H9 (cell line): ENCODE measurements at regions not wholly inside any gene's neighbourhood (a gene's known extent, or its start where the extent isn't known, plus 50 kb on each side); places are given as distances from the start of the nearest gene placed in this dataset.

Source experiments
- DNase-seq: peaks from one replicate; pipeline ENCODE4 v3.0.0-alpha.2; 2017
- H2AFZ ChIP-seq: one replicate; pipeline ENCODE4 v1.6.1; 2013; ENCODE audit warnings: mild to moderate bottlenecking, low read length, control low read depth, moderate library complexity
- H2AK5ac ChIP-seq: 2 replicates; pipeline ENCODE4 v1.6.1; 2013; ENCODE audit warnings: low read length, control low read depth, mixed read lengths; ENCODE audit not compliant: insufficient read length
- H2BK120ac ChIP-seq: one replicate; pipeline ENCODE4 v1.6.1; 2013; ENCODE audit warnings: low read depth, mild to moderate bottlenecking, low read length, control low read depth, inconsistent platforms; ENCODE audit not compliant: poor library complexity, severe bottlenecking
- H2BK12ac ChIP-seq: 2 replicates; pipeline ENCODE4 v1.6.1; 2013; ENCODE audit warnings: low read length, control low read depth, mixed read lengths, low read depth; ENCODE audit not compliant: insufficient read length
- H2BK15ac ChIP-seq: 2 replicates; pipeline ENCODE4 v1.6.1; 2013; ENCODE audit warnings: low read depth, low read length, control low read depth
- H2BK20ac ChIP-seq: one replicate; pipeline ENCODE4 v1.6.1; 2013; ENCODE audit warnings: low read depth, mild to moderate bottlenecking, low read length, control low read depth, inconsistent platforms; ENCODE audit not compliant: poor library complexity, severe bottlenecking
- H2BK5ac ChIP-seq: 2 replicates; pipeline ENCODE4 v1.6.1; 2013; ENCODE audit warnings: low read length, control low read depth, mixed read lengths; ENCODE audit not compliant: insufficient read length
- H3K14ac ChIP-seq: 2 replicates; pipeline ENCODE4 v1.6.1; 2013; ENCODE audit warnings: low read length, control low read depth; ENCODE audit not compliant: insufficient read depth
- H3K18ac ChIP-seq: 2 replicates; pipeline ENCODE4 v1.6.1; 2013; ENCODE audit warnings: low read depth, mild to moderate bottlenecking, mixed read lengths, low read length, control low read depth; ENCODE audit not compliant: insufficient read length
- H3K23ac ChIP-seq: 2 replicates; pipeline ENCODE4 v1.6.1; 2013; ENCODE audit warnings: low read length, control low read depth, mixed read lengths, low read depth; ENCODE audit not compliant: insufficient read length
- H3K23me2 ChIP-seq: 2 replicates; pipeline ENCODE4 v1.6.1; 2013; ENCODE audit warnings: low read depth, mild to moderate bottlenecking, mixed read lengths, low read length, control low read depth; ENCODE audit not compliant: insufficient read length, poor library complexity, severe bottlenecking
- H3K27ac ChIP-seq: 2 replicates; pipeline ENCODE4 v1.5.1; 2013; ENCODE audit warnings: low read length, control low read depth, mixed read lengths, low read depth; ENCODE audit not compliant: insufficient read length
- H3K27me3 ChIP-seq: 2 replicates; pipeline ENCODE4 v1.6.1; 2013; ENCODE audit warnings: low read length, control low read depth, inconsistent platforms; ENCODE audit not compliant: insufficient read depth
- H3K4ac ChIP-seq: 2 replicates; pipeline ENCODE4 v1.6.1; 2013; ENCODE audit warnings: low read depth, mild to moderate bottlenecking, control low read depth, inconsistent platforms, low read length, moderate library complexity
- H3K4me1 ChIP-seq: 2 replicates; pipeline ENCODE4 v1.6.1; 2013; ENCODE audit warnings: low read length, control low read depth, inconsistent platforms; ENCODE audit not compliant: insufficient read depth
- H3K4me2 ChIP-seq: 2 replicates; pipeline ENCODE4 v1.6.1; 2013; ENCODE audit warnings: low read length, control low read depth, mixed read lengths; ENCODE audit not compliant: insufficient read length, insufficient read depth
- H3K56ac ChIP-seq: 2 replicates; pipeline ENCODE4 v1.6.1; 2013; ENCODE audit warnings: low read depth, mild to moderate bottlenecking, mixed read lengths, low read length, control low read depth; ENCODE audit not compliant: insufficient read length
- H3K79me1 ChIP-seq: 2 replicates; pipeline ENCODE4 v1.6.1; 2013; ENCODE audit warnings: low read depth, mild to moderate bottlenecking, moderate library complexity, low read length, control low read depth, inconsistent platforms; ENCODE audit not compliant: insufficient read depth, poor library complexity, severe bottlenecking
- H3K79me2 ChIP-seq: 2 replicates; pipeline ENCODE4 v1.6.1; 2013; ENCODE audit warnings: low read length, control low read depth, inconsistent platforms; ENCODE audit not compliant: insufficient read depth
- H3K9ac ChIP-seq: 2 replicates; pipeline ENCODE4 v1.6.1; 2013; ENCODE audit warnings: low read length, control low read depth, mixed read lengths; ENCODE audit not compliant: insufficient read length; ENCODE audit errors: extremely low read depth
- H3K9me3 ChIP-seq: one replicate; pipeline ENCODE4 v1.6.1; 2013; ENCODE audit warnings: low read depth, low read length, inconsistent platforms; ENCODE audit not compliant: control insufficient read depth
- H3T11ph ChIP-seq: one replicate; pipeline ENCODE4 v1.6.1; 2013; ENCODE audit warnings: mild to moderate bottlenecking, low read length, control low read depth, inconsistent platforms
- H4K20me1 ChIP-seq: one replicate; pipeline ENCODE4 v1.6.1; 2013; ENCODE audit not compliant: control insufficient read depth, insufficient read length, insufficient read depth
- H4K5ac ChIP-seq: 2 replicates; pipeline ENCODE4 v1.6.1; 2013; ENCODE audit warnings: low read depth, mild to moderate bottlenecking, mixed read lengths, low read length, control low read depth; ENCODE audit not compliant: insufficient read length
- H4K8ac ChIP-seq: replicated peaks from 2 replicates; pipeline ENCODE4 v1.6.1; 2013; ENCODE audit warnings: low read length, control low read depth, mixed read lengths, low read depth; ENCODE audit not compliant: insufficient read length
- H4K91ac ChIP-seq: 2 replicates; pipeline ENCODE4 v1.6.1; 2013; ENCODE audit warnings: low read depth, mild to moderate bottlenecking, moderate library complexity, mixed read lengths, low read length, control low read depth; ENCODE audit not compliant: insufficient read length
- H3K27ac Mint-ChIP-seq, 3 experiments: 2 replicates in 2 of 3; 3 replicates in 1 of 3; pipeline ENCODE4 v1.8.0; 2020 to 2021; ENCODE audit warnings: mixed read lengths in 3 of 3, mild to moderate bottlenecking in 1 of 3, moderate library complexity in 1 of 3
- H3K27me3 Mint-ChIP-seq: 2 replicates; pipeline ENCODE4 v1.8.0; 2021; ENCODE audit warnings: low read depth, mild to moderate bottlenecking, moderate library complexity, mixed read lengths
- H3K36me3 Mint-ChIP-seq, 3 experiments: 2 replicates in 2 of 3; 3 replicates in 1 of 3; pipeline ENCODE4 v1.8.0; 2020 to 2021; ENCODE audit warnings: low read depth in 3 of 3, mixed read lengths in 3 of 3; ENCODE audit not compliant: insufficient read depth in 1 of 3
- H3K4me1 Mint-ChIP-seq, 2 experiments: 2 replicates each; pipeline ENCODE4 v1.8.0; 2020; ENCODE audit warnings: mixed read lengths in 2 of 2
- H3K4me3 Mint-ChIP-seq, 2 experiments: 2 replicates in 1 of 2; 3 replicates in 1 of 2; pipeline ENCODE4 v1.8.0; 2020 to 2021; ENCODE audit warnings: mild to moderate bottlenecking in 2 of 2, mixed read lengths in 2 of 2, moderate library complexity in 1 of 2
- H3K9me3 Mint-ChIP-seq, 2 experiments: 2 replicates in 1 of 2; 3 replicates in 1 of 2; pipeline ENCODE4 v1.8.0; 2020; ENCODE audit warnings: mild to moderate bottlenecking in 2 of 2, mixed read lengths in 2 of 2, moderate library complexity in 1 of 2
- WGBS: extraction: QIAGEN DNeasy Blood & Tissue Kit; methylation state at CpG from one replicate; pipeline ENCODE4 v1.1.7; 2013; ENCODE audit warnings: missing lambda C conversion rate, low lambda C conversion rate, mixed read lengths; ENCODE audit not compliant: insufficient read length; ENCODE audit errors: extremely low coverage; 5-methylcytosine and 5-hydroxymethylcytosine counted together
- TF ChIP-seq, protein P1 (sequence below): fragments of 200-600 bp; sonication (generic); conservative IDR thresholded peaks from 3 replicates; pipeline ENCODE4 v1.8.0; 2021; ENCODE audit warnings: antibody characterized with exemption, mild to moderate bottlenecking

DNA sequence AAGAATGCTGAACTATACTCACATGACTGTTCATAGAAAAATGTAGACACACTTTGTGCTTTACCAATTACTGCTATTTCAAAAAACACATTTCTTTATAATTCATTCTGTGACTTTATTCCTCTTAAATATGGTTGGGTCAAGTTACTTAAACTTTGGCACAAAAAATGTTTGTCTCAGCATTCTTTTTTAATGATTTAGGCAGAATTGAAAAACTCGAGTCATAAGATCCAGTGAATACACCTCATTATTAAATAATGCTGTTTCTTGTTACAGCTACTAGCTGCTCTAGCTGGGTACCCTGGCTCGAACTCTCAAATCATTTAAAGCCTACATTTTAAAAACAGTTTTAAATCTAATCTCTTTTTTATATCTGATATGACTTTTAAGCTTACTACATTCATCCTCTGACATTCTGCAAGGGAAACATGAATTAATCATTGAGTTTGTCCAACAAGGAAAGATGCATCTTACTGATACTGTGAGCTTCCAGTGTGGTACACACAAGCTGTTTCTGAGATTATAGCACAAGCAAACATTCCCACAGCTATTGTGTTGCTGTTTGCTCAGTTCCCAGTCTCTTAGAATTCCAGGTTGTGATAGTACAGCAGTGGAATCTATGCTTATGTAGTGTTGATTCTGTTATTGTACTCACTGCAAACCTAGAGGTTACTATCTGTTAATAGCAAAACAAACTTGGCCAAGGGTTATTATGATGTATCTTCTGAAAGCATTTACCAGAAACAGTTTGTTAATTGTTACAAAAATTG is 746.5 kb downstream of the USP25 start:
- Histone ChIP-seq H3K79me2 (no peaks in the 10 kb centered on the region), H4K5ac (no peak overlapping the region), H2BK5ac (no peak overlapping the region), H4K8ac (no peak overlapping the region), H4K91ac (no peak overlapping the region), H4K20me1 (no peaks in the 10 kb centered on the region), H2BK15ac (no peak overlapping the region), H3K18ac (no peak overlapping the region), H3T11ph (no peak overlapping the region), H3K4ac (no peak overlapping the region), H3K14ac (no peak overlapping the region), H2BK20ac (no peak overlapping the region), H3K9me3 (no peaks in the 10 kb centered on the region), H3K27ac (no peak overlapping the region), H2AK5ac (no peak overlapping the region), H3K79me1 (no peaks in the 10 kb centered on the region), H3K23me2 (no peaks in the 10 kb centered on the region), H3K56ac (no peak overlapping the region), H3K23ac (no peak overlapping the region), H3K4me2 (no peak overlapping the region), H2BK12ac (no peak overlapping the region), H3K4me1 (no peaks in the 10 kb centered on the region), H2BK120ac (no peak overlapping the region), H3K27me3 (no peaks in the 10 kb centered on the region), H2AFZ (no peak overlapping the region), H3K9ac (no peak overlapping the region)
- no peaks in the 10 kb centered on the region for H3K4me1 Mint-ChIP-seq
- no peak overlapping the region for H3K27ac Mint-ChIP-seq
- no peak overlapping the region for H3K4me3 Mint-ChIP-seq
- no peaks in the 10 kb centered on the region for H3K27me3 Mint-ChIP-seq
- TF ChIP-seq, protein P1, sequence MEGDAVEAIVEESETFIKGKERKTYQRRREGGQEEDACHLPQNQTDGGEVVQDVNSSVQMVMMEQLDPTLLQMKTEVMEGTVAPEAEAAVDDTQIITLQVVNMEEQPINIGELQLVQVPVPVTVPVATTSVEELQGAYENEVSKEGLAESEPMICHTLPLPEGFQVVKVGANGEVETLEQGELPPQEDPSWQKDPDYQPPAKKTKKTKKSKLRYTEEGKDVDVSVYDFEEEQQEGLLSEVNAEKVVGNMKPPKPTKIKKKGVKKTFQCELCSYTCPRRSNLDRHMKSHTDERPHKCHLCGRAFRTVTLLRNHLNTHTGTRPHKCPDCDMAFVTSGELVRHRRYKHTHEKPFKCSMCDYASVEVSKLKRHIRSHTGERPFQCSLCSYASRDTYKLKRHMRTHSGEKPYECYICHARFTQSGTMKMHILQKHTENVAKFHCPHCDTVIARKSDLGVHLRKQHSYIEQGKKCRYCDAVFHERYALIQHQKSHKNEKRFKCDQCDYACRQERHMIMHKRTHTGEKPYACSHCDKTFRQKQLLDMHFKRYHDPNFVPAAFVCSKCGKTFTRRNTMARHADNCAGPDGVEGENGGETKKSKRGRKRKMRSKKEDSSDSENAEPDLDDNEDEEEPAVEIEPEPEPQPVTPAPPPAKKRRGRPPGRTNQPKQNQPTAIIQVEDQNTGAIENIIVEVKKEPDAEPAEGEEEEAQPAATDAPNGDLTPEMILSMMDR, result no peak
- peaks cover 0 to 3% of the 10 kb centered on the region in 2 experiments; a peak in 3 of 5 replicates for H3K9me3 Mint-ChIP-seq
- H3K36me3 Mint-ChIP-seq, result no peaks in the 10 kb centered on the region; a peak in 1 of 7 replicates
- DNase-seq, result no peak
- no CpG with 5 or more reads among the region's 2 CpGs for WGBS
